M059J (cell line): ENCODE measurements at regions not wholly inside any gene's neighbourhood (a gene's known extent, or its start where the extent isn't known, plus 50 kb on each side); places are given as distances from the start of the nearest gene placed in this dataset.

ENCODE experiments used
- DNase-seq: peaks from one replicate; pipeline ENCODE4 v3.0.0-alpha.2; 2012; ENCODE audit warnings: low read depth

GRCh38 chr17:77723909-77724875 is 234.3 kb upstream of the TNRC6C start:
- DNase-seq = no peak

DNA sequence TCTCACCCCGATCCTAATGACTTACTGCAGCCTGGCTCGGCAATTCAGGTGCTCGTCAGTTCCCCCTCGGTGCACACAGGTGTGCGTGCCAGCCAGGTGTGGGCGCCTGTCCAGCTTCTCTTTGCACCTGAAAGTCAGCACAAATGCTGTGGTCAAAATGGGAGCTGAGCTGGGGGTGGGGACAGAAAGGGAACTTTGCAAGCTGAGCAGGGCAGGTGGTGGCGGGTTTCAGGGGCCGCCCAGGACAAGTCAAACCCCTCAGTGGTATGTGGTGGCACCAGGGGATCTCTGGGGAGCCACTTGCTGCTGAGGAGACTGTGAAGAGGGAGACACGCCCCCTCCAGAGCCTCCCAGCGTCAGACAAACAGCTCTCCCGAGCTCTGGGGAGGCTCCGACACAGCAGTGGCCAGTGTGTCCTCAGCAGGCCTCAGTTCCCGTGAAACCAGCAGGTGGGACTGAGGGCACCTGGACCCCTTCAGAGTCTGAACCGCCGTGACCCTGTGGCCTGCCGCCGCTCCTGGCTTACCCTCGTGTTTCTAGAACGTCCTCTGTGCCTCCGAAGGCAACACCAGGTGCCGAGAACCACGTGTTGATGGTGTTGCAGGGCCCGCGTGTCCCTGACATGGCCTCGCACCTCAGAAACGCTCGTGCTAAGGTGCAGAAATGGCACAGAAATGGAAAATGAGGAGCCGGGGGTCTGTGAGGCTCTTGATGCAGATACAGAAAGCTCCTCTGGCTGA is 233.5 kb upstream of the TNRC6C start:
- DNase-seq = no peak

DNA sequence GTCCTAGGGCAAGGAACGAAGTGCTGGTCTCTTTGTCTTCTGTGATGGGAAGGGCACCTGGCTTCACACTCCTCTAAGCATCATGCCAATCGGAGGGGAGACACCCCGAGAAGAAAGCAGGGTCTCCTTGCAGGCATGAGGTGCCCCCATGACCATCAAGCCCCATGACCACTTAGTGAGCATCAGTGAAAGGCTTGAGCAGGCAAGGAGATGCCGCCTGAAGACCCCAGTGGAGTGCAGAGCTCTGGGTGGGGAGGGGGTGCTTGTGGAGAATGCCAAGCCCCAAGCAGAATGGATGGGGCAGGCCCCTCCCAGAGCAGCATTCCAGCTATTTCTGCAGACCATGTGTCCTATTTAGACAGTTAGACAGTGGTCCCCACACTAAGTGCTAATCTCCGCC is 232.7 kb upstream of the TNRC6C start:
- DNase-seq = no peak

DNA sequence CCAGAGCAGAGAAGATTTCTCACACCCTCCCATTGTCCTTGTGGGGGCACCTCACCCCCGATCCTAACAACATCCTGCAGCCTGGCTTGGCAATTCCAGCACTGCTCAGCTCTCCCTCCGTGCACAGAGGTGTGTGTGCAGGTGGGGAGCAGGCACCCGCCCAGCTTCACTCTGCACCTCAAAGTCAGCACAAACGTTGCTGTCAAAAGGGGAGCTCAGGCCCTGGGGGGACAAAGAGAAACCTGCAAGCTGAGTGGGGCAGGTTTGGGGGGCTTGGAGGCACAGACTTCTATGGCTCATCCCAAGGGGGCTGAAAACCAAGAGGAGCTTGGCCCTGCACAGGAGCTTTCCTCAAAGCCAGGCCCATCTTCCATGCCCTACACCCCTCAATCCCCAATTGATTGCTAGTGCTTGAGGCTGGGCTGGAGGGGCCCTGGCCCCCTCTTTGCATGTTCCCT is 231.9 kb upstream of the TNRC6C start:
- no peak for DNase-seq

GRCh38 chr17:77727037-77727615 is 231.4 kb upstream of the TNRC6C start:
- no peak for DNase-seq

DNA sequence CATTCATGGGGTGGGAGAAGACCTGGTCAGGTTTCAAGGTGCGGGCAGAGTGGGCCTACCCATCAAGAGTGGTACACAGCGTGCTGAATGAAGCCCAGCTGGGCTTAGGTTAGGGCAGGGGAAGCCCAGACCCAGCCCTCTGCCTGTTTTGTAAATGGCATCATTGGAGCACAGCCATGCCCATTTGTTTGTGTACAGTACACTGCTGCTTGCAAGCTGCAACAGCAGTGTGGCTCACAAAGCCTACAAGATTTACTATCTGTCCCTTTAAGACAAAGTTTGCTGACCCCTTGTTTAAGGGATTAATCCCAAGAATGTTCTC is 230.1 kb upstream of the TNRC6C start:
- no peak for DNase-seq

GRCh38 chr17:77728871-77729270 is 229.6 kb upstream of the TNRC6C start:
- DNase-seq = no peak

DNA sequence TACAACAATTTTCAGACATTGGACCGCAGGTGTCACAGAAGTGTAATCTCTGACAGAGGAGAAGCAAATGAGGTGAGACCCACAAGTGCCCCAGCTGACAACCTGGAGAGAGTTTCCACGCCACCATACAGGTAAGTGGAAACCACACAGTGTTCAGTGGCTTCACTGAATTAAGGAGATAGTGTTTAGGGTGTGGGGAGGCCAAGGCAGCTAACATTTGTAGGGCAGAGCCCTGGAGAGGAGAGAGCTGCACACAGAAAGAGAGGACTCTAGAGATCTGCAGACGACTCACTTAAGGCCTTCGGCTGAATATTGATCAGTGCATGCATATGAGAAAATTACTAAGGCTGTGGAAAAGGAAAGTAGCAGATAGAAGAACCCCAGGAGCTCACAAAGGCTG is 228.9 kb upstream of the TNRC6C start:
- no peak for DNase-seq

GRCh38 chr17:77730376-77730775 is 228.1 kb upstream of the TNRC6C start:
- no peak for DNase-seq

DNA sequence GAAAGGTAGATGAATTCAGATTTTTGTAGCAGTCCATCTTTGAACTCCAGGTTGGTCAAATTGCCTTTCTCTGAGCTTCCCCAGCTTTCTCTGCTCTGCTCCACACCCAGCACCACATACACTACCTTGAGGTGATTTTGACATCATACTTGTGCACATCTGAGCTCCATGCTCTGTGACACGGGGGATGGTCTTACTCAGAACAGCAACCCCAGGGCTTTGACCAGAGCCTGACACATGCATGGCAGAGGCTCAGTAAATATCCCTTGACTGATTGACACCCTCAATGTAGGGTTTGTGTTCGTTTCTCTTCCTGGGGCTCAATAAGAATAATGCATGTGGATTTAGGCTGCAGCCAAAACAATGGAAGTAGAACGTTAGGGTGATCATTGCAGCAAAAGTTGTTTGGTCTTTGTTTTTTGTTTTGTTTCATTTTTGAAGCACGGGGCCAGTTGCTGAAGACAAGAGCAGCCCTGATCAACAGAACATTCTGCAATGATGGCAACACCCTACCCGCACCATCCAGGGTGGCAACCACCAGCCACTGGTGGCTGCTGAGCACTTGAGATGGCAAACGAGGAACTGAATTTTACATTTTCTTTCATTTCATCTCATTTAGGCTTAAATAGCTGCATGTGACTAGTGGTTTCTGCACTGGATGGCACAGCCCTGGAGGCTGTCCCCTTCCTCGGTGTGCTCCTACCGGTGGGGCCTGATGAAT is 224.8 kb upstream of the TNRC6C start:
- DNase-seq = no peak

DNA sequence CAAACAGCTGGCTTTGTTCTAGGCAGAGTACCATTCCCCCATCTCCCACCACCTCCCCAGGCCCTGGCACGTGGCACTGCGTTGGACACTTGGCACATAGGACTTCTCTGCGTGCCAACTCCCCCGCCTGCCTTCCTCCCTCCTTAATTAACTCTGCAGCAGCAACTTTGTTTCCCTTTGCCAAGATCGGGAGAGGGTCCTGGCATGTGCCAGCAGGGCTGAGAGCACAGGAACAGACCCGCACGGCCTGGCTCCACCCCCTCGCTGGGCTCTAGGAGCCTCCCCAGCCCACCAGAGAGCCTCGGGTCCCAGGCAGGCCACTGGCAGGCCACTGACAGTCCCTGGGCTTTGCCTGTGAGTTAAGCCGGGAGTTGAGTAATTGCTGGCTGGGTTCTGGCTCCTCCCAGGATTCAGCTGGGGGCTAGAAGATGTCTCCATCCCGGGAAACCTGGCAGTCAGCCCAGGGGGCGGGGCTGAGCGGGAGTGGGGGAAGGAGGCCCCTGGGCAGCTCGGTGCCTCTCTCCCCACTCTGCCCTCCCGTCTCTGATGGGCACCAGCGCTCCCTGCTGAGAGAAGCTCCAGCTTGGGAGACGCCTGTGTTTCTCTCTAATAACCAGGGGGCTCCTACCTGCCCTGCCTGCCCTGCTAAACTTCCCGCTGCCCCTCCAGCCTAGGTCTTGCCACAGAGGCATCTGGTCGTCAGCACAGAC is 224.0 kb upstream of the TNRC6C start:
- peak; percentile 40 for DNase-seq

- no peak for DNase-seq
These were observed 223.4 kb upstream of the TNRC6C start for GRCh38 chr17:77735081-77735565.

DNA sequence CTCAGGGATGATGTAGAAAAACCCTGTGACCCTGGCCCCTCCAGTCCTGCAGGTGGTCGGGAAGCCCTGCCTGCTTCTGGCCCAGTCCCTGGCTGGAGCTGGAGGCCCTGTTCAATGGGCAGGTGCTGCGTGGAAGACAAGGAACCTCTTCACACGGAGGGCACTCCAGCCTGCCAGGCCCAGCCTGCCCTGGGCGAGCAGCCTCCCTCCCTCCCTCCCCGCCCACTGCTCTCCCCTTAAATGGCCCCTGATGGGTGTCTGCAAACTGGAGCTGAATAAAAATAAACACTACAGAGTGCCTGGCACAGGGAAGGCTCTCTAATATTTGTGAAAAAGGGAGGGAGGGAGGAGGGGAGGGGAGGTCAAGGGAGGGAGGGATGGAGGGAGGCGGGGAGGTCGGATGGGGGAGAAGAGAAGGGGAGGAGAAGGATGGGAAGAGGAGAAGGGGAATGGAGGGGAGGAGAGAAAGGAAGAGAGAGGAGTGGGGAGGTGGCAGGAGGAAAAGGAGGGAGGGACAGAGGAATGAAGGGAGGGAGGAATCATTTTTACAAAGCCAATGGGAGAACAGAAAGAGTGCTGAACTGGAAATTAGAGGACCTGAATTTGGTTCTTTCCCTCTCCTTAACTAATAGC is 222.8 kb upstream of the TNRC6C start:
- DNase-seq = no peak

DNA sequence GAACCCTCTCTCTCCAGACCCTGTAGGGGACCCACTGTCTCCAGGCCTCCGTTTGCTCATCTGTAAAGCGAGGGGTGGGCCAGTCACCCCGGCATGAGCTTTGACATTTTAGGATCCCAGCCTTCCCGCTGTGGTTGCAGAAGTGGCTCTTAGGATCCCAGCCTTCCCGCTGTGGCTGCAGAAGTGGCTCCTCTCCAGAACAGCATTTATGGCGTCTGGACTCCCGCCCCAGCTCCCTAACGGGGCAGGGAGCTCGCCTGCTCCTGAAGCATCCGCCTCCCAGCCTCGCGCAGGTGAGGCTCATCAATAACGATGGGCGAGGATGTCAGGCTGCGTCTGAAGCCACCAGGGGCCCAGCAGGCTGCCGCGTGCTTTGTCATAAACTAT is 222.3 kb upstream of the TNRC6C start:
- DNase-seq = no peak

DNA sequence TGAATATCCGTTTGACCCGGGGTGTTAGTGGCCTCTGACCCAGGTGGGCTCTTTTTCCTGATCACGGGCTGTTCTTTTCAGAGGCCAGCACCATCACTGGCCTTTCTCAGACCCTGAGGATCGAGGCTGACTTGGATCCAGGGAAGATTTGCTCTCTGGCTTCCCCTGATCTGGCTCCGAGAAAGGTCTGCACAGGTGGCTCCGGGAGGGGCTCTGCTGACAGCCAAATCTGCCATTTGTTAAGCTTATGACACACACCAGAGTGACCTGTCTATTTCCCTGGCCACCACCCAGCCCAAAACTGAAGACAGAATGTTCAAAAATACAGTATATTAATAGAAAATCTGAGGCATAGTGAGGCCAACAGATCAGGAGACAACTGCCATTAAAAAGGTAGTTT is 221.8 kb upstream of the TNRC6C start:
- DNase-seq = no peak

- no peak for DNase-seq
These were observed 220.8 kb upstream of the TNRC6C start for GRCh38 chr17:77737442-77738265.

DNA sequence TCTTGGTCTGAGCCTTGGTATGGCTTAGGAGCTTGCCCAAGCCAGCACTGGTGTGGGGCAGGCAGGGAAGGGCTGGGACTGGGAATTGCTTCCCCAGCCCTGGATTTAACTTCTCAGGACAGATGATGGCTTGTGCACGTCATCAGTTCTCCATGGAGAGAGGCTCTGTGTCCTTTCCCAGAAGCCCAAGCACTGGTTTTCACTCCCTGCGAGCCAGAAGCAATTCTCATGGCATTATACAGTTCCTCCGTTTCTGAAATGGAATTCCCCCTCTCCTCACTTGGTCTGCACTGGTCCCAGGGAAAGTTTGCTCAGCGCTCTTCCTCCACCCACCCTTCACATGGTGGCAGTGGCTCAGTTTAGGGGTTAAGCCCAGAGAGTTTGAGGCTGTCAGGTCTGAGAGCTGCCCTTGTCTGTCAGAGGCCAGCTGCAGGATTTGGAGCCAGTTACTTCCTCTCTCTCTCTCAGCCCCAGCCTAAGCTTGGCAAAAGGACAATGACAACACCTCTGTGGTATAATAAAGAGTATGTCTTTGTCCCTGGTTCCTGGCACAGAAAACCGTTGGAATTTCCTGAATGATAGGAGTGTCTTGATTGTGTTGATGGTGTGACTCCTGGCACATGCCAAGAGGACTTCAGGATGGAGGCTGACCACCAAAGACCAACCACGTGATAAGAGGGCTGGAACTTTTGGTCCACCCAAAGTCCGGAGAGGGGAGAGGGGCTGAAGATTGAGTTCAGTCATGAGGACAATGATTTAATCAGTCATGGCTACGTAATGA is 219.6 kb upstream of the TNRC6C start:
- DNase-seq = peak; percentile 14

- DNase-seq = no peak
These were observed 218.0 kb upstream of the TNRC6C start for GRCh38 chr17:77740481-77740880.

DNA sequence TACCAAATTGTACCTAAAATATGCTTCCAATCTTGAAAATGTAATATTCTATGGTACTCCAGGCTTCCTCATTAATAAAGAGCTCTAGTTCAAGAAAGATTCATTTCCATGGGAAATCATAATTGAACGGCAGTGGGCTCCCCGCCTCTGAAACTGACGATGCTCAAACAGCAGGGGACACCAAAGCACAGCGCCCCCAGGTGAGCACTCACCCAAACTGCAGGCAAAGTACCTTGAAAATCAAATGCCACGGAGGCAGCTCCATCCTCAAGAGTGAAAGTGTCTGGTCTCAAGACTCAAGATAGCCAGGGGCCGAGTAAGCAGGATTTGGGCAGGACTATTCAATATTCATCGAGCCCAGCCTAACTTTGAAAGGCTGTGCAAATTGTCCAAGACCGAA is 217.4 kb upstream of the TNRC6C start:
- DNase-seq = no peak
